SU-DHL-6 (cell line): ENCODE measurements at regions not wholly inside any gene's neighbourhood (a gene's known extent, or its start where the extent isn't known, plus 50 kb on each side); places are given as distances from the start of the nearest gene placed in this dataset.

ENCODE experiments used
- CTCF ChIP-seq: fragments of 200-600 bp; sonication (generic); IDR thresholded peaks from one replicate; pipeline ENCODE4 v1.5.1; 2017; ENCODE audit warnings: antibody characterized with exemption, mild to moderate bottlenecking, low read length, moderate library complexity; ENCODE audit not compliant: insufficient read depth, poor library complexity, severe bottlenecking
- EZH2phosphoT487 ChIP-seq: fragments of 200-600 bp; sonication (generic), shearing (Covaris generic); conservative IDR thresholded peaks from 2 replicates; pipeline ENCODE4 v1.6.1; 2018; ENCODE audit warnings: mild to moderate bottlenecking, antibody characterized with exemption, low read length, moderate library complexity, mixed read lengths

- no peak for TF ChIP-seq CTCF
- no peak for TF ChIP-seq EZH2phosphoT487
These were observed 226.0 kb upstream of the ANO3 start for GRCh38 chr11:26105762-26106423.
